OCI-LY3 (cell line): ENCODE measurements at regions not wholly inside any gene's neighbourhood (a gene's known extent, or its start where the extent isn't known, plus 50 kb on each side); places are given as distances from the start of the nearest gene placed in this dataset.

Experiments
- H2AFZ ChIP-seq: fragments of 200-600, 300-600 bp; shearing (Covaris generic); 2 replicates; pipeline ENCODE4 v1.6.0; 2014; ENCODE audit warnings: antibody characterized with exemption, low read depth, low read length
- H3K27ac ChIP-seq: fragments of 200-600, 300-600 bp; sonication (generic); 2 replicates; pipeline ENCODE4 v1.5.1; 2014; ENCODE audit warnings: mild to moderate bottlenecking, low read length, moderate library complexity, mixed read lengths
- H3K27me3 ChIP-seq: fragments of 200-600, 300-600 bp; sonication (generic); 2 replicates; pipeline ENCODE4 v1.6.1; 2014; ENCODE audit warnings: low read depth, low read length, mixed read lengths
- H3K36me3 ChIP-seq: fragments of 200-600, 300-600 bp; sonication (generic); replicated peaks from 2 replicates; pipeline ENCODE3; 2014; ENCODE audit warnings: low read depth, low read length, mixed read lengths
- H3K4me1 ChIP-seq: fragments of 300-600, 200-600 bp; sonication (generic); 2 replicates; pipeline ENCODE4 v1.6.1; 2014; ENCODE audit warnings: low read length, mixed read lengths
- H3K4me2 ChIP-seq: fragments of 200-600, 300-600 bp; sonication (generic); 2 replicates; pipeline ENCODE4 v1.6.1; 2014; ENCODE audit warnings: low read length, mixed read lengths
- H3K4me3 ChIP-seq: fragments of 300-600, 200-600 bp; sonication (generic); 2 replicates; pipeline ENCODE4 v1.5.1; 2014; ENCODE audit warnings: antibody characterized with exemption, mild to moderate bottlenecking, low read length, moderate library complexity
- H3K79me2 ChIP-seq: fragments of 300-600, 200-600 bp; shearing (Covaris generic); 2 replicates; pipeline ENCODE4 v1.6.1; 2014; ENCODE audit warnings: mild to moderate bottlenecking, low read length, mixed read lengths
- H3K9ac ChIP-seq: fragments of 300-600, 200-600 bp; shearing (Covaris generic); 2 replicates; pipeline ENCODE4 v1.6.0; 2014; ENCODE audit warnings: mild to moderate bottlenecking, low read length, moderate library complexity
- H3K9me3 ChIP-seq: fragments of 200-600, 300-600 bp; shearing (Covaris generic); 2 replicates; pipeline ENCODE4 v1.6.1; 2014; ENCODE audit warnings: low read length, mixed read lengths; ENCODE audit not compliant: insufficient read depth
- H4K20me1 ChIP-seq: fragments of 200-600, 300-600 bp; sonication (generic); 2 replicates; pipeline ENCODE4 v1.6.1; 2016; ENCODE audit warnings: low read length, mixed read lengths; ENCODE audit not compliant: insufficient read depth
- EZH2phosphoT487 ChIP-seq: fragments of 200-600 bp; shearing (Covaris generic); IDR thresholded peaks from 2 replicates; pipeline ENCODE4 v1.6.1; 2018; ENCODE audit warnings: antibody characterized with exemption, mixed run types, low read depth
- TF ChIP-seq, protein P1 (sequence below): fragments of 200-600, 300-600 bp; sonication (generic); IDR thresholded peaks from 2 replicates; pipeline ENCODE4 v1.5.1; 2014; ENCODE audit warnings: antibody characterized with exemption, low read length, low read depth

DNA sequence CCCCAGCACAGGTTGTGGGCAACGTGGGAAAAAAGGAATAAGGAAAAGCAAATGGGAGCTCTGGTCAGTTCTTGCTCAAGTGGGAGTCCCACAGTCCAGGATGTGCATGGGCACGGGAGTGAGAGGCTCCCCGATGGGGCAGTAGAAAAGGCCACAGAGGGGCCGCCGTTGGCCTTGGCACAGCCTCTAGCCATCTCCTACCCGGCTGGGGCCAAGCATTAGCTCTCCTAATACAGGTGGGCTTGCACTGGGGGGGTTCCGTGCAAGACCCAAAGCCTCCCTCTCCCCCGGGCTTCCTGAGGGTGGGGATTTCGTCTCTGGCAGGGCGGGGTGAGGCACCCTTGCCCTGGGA, 212.2 kb upstream of the MVB12B start:
- no peak overlapping the region for H3K9ac ChIP-seq
- peaks cover 20% of the 10 kb centered on the region for H3K27me3 ChIP-seq
- no peak overlapping the region for H3K4me2 ChIP-seq
- H2AFZ ChIP-seq = no peak overlapping the region
- H3K4me3 ChIP-seq = no peak overlapping the region
- no peaks in the 10 kb centered on the region for H3K4me1 ChIP-seq
- H4K20me1 ChIP-seq = no peaks in the 10 kb centered on the region
- H3K9me3 ChIP-seq = no peaks in the 10 kb centered on the region
- no peak for TF ChIP-seq EZH2phosphoT487
- TF ChIP-seq, protein P1, sequence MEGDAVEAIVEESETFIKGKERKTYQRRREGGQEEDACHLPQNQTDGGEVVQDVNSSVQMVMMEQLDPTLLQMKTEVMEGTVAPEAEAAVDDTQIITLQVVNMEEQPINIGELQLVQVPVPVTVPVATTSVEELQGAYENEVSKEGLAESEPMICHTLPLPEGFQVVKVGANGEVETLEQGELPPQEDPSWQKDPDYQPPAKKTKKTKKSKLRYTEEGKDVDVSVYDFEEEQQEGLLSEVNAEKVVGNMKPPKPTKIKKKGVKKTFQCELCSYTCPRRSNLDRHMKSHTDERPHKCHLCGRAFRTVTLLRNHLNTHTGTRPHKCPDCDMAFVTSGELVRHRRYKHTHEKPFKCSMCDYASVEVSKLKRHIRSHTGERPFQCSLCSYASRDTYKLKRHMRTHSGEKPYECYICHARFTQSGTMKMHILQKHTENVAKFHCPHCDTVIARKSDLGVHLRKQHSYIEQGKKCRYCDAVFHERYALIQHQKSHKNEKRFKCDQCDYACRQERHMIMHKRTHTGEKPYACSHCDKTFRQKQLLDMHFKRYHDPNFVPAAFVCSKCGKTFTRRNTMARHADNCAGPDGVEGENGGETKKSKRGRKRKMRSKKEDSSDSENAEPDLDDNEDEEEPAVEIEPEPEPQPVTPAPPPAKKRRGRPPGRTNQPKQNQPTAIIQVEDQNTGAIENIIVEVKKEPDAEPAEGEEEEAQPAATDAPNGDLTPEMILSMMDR = no peak
- no peak overlapping the region for H3K27ac ChIP-seq
- no peaks in the 10 kb centered on the region for H3K36me3 ChIP-seq
- no peaks in the 10 kb centered on the region for H3K79me2 ChIP-seq

GRCh38 chr9:126114850-126115460, 211.7 kb upstream of the MVB12B start:
- Histone ChIP-seq H2AFZ (no peak overlapping the region), H3K4me2 (no peak overlapping the region), H3K36me3 (no peaks in the 10 kb centered on the region), H3K27me3 (peaks cover 25% of the 10 kb centered on the region), H3K4me3 (no peak overlapping the region), H3K9me3 (no peaks in the 10 kb centered on the region), H3K27ac (no peak overlapping the region), H3K79me2 (no peaks in the 10 kb centered on the region), H4K20me1 (no peaks in the 10 kb centered on the region), H3K4me1 (no peaks in the 10 kb centered on the region), H3K9ac (no peak overlapping the region)
- TF ChIP-seq, protein P1 = no peak
- TF ChIP-seq EZH2phosphoT487 = no peak

DNA sequence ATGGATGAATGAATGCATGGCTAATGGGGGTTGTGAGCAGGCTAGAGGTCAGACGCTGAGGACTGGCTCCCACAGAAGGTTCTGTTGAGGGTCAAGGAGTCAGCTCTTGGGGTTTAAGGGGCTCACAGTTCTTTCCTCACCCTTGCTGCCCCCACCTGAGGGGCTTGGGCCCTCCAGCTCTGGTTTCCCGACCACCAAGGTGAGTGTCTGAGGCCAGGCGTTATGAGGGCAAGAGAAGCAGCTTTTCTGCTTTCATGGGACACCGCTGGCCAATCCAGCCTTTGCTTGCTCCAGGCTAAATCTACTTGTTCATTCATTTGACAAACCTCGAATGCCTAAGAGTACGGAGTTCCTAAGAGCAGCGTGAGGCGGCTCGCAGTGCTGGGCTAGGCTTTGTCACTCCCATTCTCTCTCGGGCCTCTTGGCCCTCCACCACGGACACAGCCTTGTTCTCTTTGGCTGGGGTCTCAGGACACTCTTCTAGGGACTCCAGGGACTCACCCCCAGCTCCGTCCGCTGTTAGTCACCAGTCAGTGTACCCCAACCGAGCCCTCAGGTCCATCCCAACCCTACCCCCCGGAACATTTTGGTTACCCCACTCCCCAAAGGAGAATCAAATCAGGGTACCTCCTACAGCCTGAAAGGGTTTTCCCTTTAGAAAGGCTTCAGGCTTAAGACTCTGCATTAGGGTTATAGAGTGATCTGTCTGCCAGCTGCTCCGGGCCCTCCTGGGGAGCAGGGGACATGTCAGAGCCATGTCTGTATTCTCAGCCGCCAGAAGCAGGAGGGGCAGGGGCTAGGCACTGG, 210.1 kb upstream of the MVB12B start:
- TF ChIP-seq EZH2phosphoT487 = no peak
- TF ChIP-seq, protein P1 = no peak
- no peaks in the 10 kb centered on the region for H3K36me3 ChIP-seq
- H3K4me1 ChIP-seq = no peaks in the 10 kb centered on the region
- no peak overlapping the region for H3K9ac ChIP-seq
- no peak overlapping the region for H3K27ac ChIP-seq
- no peaks in the 10 kb centered on the region for H3K79me2 ChIP-seq
- no peaks in the 10 kb centered on the region for H3K9me3 ChIP-seq
- no peak overlapping the region for H3K4me2 ChIP-seq
- H4K20me1 ChIP-seq = no peaks in the 10 kb centered on the region
- H3K4me3 ChIP-seq = no peak overlapping the region
- peaks cover 36% of the 10 kb centered on the region for H3K27me3 ChIP-seq
- no peak overlapping the region for H2AFZ ChIP-seq

DNA sequence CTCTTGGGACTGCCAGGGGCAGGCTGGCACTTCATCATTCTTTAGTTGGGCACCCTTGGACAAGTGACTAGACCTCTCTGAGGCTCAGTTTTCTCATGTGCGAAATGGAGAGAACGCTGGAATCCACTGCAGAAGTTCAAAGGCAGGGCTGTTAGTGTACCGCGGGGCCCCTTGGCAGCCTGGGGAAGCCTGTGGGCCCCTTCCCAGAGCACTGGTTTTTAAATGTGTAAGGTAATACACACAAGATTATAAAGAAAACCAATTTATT, 209.5 kb upstream of the MVB12B start:
- no peaks in the 10 kb centered on the region for H3K79me2 ChIP-seq
- no peak overlapping the region for H3K9ac ChIP-seq
- no peaks in the 10 kb centered on the region for H3K36me3 ChIP-seq
- no peaks in the 10 kb centered on the region for H3K4me1 ChIP-seq
- H3K4me2 ChIP-seq = no peak overlapping the region
- H3K9me3 ChIP-seq = no peaks in the 10 kb centered on the region
- peaks cover 37% of the 10 kb centered on the region for H3K27me3 ChIP-seq
- H3K4me3 ChIP-seq = no peak overlapping the region
- H4K20me1 ChIP-seq = no peaks in the 10 kb centered on the region
- no peak overlapping the region for H2AFZ ChIP-seq
- no peak for TF ChIP-seq EZH2phosphoT487
- TF ChIP-seq, protein P1 = no peak
- H3K27ac ChIP-seq = no peak overlapping the region
